Fibroblast of peridontal ligament (primary cell): ENCODE measurements at regions not wholly inside any gene's neighbourhood (a gene's known extent, or its start where the extent isn't known, plus 50 kb on each side); places are given as distances from the start of the nearest gene placed in this dataset.
"Not testable (repeated sequence)": the region's sequence is repeated elsewhere in the genome, so short reads cannot be mapped to it uniquely, and the experiment has no call there.

Source experiments
- DNase-seq: peaks from one replicate; pipeline ENCODE4 v3.0.0-alpha.2; 2010; ENCODE audit errors: extremely low read depth

DNA sequence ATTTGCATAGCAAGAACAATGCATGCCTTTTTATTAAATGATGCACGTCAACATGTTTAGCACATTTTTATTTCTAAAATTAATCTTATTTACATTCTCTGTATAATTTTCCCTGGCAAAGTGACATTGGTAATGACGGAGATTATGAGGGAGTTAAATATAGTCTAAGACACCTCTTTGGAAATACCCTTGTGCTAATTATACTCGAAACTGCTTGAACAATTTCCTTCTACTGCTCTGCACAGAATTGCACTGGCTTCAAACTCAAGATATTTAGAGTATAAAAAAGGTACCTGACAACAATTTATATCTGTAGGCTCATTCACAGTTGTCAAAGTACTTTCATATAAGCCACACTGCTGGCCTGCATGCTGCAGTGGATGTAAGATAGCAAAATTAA is 602.7 kb downstream of the NXPH1 start:
- DNase-seq = no peak

DNA sequence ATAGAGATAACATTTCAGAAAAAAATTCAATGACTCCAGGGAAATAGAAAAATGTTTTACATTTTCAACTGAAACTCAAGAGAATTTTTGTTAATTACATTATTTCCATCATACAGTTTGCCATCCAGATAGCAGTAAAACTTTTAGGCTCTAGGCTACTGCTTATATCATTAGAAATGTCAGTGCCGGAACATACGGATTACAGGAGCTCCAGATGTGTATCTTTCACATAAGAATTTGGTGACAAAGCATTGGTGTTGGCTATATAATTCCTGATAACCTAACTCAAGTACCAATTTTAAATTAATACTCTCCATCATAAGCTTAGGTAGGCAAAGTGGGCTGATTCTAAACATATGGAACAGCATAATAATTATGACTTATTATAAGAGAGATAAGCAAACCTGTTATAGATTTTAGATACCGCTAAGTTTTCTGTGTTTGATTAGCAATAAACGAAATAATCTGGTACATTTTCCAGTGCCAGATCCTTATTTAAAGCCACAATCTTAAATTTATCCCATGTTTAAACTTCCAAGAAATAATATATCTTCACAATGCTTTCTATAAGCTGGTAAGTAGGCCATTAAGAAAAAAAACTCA is 637.9 kb downstream of the NXPH1 start:
- no peak for DNase-seq

DNA sequence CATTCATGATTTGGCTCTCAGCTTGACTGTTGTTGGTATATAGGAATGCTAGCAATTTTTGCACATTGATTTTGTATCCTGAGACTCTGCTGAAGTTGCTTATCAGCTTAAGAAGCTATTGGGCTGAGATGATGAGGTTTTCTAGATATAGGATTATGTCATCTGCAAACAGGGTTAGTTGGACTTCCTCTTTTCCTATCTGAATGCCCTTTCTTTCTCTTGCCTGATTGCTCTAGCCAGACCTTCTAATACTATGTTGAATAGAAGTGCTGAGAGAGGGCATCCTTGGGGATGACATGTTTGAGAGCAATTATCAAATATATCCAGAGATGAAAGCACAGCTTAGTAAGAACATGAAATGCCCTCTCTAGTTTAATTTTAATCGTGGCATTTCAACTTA is 642.4 kb downstream of the NXPH1 start:
- not testable (repeated sequence) for DNase-seq

DNA sequence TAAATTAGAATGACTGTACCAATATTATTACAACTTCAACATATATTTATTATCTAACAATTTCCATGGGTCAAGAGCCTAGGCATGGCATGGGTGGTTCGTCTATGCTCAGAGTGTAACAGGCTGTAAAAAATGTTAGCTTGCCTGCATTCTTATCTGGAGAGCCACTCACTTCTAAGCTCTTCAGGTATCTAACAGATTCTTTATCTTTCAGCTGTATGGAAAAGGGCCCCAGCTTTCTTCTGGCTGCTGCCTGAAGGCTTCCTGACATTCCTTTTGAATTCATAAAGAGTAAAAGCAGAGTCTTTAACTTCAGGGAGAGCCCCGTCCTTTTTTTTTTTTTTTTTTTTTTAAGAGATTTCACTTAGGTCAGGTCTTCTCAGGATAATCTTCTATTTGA is 648.8 kb downstream of the NXPH1 start:
- DNase-seq = no peak

DNA sequence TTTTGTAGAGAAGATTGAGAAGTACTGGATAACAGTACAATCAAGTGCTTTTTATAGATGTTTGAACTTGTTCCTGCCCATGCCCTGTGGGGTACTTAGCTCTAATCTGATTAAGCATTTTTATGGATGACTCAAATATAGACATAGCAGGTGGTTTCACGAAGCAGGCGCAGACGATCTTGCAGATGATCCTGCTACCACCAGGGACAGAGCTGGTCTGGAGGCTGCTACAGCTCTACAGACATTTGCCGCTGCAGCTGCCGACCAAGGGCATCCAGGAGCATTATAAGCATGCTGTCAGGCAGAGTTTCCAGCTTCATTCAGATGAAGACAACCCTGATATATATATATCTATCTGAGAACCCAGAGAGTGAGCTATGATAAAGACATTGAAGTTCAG is 650.4 kb downstream of the NXPH1 start:
- DNase-seq = no peak

DNA sequence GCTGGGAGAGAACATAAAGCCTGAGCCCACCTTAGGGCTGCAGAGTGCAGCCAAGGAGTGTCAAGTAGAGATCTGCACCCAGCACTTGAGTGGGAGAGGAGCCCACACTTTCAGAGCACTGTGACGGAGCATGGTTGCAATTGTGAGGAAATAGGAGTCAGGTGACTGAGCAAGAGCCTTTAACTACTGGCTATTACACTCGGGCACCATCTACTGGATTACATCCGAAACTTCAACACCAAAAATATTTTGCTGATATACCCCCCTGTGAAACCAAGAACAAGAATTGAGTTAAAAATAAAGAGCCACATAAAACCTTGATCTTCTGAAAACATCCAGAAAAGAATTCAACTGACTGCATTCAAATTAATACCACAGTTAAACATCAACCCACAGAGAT is 657.9 kb downstream of the NXPH1 start:
- DNase-seq = no peak

DNA sequence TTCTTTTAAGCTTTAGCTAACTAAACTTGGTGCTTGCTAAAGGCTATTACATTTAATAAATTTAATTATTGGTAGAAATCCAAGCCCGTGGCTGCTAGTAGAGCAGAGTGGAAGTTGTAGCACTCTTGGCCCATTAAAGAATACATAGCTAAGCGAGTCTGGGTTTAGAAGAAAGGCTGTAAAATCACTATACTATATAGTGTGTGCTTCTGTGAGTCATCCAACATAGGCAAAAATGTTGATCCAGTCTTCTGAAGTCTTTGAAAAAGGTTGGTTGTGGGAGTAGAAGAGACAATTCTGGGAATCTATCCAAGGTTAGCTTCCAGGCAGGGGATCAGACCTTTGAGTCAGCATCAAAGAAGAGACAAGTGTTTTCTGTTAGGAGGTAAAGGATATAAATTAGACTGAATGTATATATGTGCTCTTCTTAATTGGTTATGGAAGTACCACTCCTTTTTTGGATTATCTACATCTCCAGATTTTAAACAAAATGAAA is 664.2 kb downstream of the NXPH1 start:
- no peak for DNase-seq

DNA sequence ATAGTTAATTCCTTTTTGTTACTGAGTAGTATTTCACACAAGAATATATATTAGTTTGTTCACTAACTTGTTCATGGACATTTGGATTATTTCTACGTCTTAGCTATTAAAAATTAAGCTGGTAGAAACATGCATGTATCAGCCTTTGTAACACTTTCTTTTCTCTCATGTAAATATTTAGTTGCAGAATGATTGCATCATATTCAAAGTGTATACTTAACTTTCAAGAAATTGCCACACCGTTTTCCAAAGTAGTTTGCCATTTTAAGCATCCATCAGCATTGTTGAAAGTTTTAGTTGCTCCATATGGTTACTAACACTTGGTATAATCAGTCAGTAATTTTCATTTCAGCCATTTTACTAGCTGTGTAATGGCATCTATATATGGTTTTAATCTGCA is 666.9 kb downstream of the NXPH1 start:
- no peak for DNase-seq

DNA sequence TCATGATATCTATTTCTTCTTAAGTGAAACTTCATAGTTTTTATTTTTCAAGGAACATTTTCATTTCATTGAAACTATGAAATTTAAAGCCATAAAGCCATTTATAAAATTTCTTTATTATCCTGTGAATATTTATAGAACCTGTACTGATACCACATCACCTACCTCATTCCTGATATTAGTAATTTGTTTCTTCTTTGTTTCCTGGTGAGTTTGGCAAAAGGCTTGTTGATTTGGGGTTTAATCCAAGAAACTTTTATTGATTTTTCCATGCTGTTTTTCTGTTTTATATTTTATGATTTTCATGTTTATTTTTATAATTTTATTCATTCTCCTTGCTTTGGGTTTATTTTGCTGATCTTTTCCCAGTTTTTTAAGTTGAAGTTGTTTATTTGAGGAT is 669.4 kb downstream of the NXPH1 start:
- no peak for DNase-seq

DNA sequence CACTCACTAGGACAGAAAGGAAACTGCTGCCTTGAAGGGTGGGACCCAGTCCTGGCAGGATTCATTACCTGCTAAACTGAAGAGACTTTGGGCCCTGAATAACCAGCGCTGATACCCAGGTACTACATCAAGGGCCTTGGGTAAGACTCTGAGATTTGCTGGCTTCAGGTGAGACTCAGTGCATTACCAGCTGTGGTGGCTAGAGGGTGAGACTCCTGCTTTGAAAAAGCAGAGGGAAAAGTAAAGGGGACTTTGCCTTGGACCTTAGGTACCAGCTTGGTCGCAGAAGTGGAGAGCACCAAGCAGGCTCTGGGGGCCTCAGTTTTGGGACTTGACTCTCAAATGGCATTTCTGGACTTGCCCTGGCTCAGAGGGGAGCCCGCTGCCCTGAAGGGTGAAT is 673.3 kb downstream of the NXPH1 start:
- no peak for DNase-seq

DNA sequence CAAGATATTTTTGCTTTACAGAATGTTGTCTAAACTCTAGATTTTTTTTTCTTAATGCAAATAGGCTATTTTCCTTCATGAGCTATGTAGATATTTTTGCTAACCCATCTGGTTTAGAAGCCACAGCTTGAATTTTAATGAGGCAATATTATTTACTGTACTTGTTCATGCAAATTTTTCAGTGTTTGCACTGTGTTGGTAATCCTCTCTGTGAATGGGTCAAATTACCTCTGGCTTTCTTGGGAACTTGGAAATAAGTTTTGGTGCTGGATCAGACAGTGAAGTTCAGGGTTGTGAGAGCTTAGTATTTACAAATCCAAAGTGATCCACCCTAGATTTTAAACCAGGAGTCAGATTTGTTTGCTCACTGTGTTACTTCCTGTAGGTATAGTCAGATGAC is 686.9 kb downstream of the NXPH1 start:
- DNase-seq = no peak

DNA sequence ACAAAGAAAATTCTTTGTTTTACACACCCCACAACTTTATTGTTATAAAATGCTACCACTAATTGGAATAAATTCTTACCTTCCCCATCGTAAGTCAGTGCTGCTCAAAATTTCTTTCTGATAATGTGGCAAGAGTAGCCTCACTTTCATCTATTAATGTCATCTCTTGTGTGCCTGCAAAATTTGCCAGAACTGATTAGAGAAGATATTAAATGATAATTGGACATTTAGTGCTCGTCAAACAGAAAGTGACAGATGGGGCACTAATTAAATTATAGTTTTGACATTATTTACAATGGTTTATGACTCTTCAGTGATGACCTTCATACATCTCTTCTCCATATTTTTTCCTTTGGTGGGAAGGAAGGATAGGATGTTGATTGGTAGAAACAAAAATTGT is 690.9 kb downstream of the NXPH1 start:
- DNase-seq = no peak

DNA sequence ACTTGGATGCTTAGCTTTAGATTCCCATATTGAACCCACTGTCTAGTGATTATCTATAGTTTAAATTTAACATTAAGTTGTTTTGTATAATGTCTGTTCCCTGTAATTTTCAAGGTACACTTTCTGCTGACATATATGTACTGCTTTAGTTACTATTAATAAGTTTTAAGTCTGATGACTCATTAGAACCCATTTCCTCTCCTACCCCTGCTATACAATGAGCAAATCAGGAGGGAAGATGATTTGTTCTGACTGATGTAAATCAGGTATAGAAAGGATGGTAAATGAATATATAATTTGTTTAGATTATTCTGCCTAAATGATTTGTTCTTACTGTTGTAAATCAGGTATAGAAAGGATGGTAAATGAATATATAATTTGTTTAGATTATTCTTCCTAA is 691.8 kb downstream of the NXPH1 start:
- no peak for DNase-seq

DNA sequence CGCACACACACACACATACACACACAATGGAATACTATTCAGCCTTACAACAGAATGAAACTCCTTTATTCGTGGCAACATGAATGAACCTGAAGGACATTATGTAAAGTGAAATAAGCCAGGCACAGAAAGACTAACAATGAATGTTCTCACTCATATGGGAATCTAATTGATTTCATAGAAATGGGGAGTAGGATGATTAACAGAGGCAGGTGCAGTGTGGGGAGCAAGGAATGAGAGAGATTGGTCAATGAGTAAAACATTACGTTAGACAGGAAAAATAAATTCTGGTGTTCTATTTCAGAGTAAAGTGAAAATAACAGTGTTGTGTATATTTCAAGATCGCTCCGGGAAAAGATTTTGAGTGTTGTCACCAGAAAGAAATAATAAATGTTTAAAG is 694.5 kb downstream of the NXPH1 start:
- no peak for DNase-seq

DNA sequence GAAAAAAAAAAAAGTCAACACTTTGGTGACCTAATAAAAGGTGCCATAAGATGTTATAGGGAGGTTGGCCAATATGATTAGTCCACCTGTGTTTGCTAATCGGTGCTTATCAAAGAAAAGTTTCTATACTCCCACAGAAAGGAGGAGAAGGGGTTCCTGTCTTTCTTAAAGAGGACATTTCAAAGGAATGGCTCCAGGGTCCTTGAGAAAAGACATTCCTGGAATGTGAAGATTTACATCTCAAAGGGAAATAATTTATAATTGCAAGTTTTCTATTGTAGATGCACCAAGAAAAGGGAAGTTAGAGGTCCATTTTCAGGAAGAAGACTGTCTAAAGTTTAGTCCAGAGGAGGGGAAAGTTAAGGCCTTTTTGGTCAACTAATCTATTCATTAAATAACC is 715.3 kb downstream of the NXPH1 start:
- no peak for DNase-seq

DNA sequence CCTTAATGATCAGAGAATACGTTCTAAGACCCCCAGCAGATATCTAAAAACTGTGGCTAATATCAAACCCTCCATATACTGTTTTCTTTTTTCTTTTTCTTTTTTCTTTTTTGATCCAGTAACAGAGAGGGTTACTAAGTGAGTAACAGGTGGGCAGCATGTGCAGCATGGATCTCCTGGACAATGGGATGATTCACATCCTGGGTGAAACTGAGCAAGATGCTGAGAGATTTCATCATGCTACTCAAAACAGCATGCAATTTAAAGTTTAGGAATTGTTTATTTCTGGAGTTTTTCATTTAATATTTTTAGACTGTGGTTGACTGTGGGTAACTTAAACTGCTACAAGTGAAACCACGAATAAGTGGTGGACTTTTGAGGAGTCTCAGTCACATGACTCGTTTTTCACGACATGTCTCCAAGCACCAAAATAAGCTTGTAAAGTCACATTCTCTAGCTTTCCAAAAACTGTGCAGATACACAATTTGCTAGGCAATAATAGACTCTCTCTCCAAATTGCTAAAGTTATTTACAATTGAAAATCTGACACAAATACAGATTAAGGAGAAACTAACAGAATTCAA is 716.2 kb downstream of the NXPH1 start:
- no peak for DNase-seq

DNA sequence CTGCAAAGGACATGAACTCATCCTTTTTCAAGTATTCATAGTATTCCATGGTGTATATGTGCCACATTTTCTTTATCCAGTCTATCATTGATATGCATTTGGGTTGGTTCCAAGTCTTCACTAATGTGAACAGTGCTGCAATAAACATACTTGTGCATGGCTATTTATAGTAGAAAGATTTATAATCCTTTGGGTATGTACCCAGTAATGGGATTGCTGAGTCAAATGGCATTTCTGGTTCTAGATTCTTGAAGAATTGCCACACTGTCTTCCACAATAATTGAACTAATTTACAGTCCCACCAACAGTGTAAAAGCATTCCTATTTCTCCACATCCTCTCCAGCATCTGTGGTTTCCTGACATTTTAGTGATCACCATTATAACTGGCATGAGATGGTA is 730.3 kb downstream of the NXPH1 start:
- DNase-seq = not testable (repeated sequence)

DNA sequence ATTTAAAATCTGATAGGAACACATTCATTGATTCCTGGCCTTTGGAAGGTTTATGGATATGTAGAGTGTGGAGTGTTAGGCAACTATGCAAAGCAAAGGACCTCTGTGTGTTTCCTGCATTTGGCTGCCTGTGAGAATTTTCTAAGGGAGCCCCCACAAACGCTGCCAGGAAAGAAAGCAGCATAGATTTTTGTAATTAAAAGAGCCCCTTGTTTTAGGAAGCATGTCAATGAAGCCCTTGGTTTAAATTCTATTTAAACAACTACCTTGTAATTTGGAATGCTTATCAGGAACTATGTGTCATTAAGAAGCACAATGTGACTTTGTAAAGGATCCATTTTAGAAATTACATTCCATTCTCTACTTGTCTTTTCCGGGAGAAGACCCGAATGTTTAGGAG is 742.5 kb downstream of the NXPH1 start:
- no peak for DNase-seq

DNA sequence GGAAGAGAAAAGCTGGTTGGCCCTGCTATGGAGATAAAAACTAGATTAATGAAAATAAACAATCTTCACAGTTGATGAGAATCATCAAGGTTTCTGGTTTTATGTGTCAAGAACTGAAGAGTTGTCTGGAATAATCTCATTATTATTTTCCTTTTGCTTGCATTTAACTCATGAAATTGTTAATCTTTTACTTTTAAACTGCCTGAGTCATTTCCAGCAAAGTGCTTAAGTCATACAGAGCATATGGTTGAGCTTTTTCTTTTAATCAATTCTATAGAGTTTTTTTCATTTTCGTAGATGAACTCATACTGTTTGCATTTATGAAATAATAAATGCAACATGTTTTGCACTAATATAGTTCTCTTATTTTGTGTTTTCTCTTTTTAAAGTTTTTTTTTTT is 747.9 kb downstream of the NXPH1 start:
- DNase-seq = no peak

DNA sequence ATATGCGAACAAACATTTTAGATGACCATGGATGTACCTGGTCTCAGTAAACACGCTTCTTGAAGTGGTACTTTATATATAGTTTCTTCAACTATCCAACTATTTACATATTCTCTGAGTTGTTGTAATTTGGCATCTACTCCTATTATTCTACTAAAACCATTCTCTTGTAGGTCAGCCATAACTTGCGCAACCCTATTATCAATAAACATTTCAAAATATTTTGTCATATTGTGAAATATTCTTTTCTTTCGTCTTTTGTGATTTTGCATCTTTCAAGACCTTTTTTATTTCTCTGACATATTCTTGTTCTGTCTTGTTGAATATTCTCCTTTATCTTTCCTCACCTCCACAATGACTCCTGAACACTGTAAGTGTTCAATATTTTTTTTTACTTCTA is 753.3 kb downstream of the NXPH1 start:
- no peak for DNase-seq

DNA sequence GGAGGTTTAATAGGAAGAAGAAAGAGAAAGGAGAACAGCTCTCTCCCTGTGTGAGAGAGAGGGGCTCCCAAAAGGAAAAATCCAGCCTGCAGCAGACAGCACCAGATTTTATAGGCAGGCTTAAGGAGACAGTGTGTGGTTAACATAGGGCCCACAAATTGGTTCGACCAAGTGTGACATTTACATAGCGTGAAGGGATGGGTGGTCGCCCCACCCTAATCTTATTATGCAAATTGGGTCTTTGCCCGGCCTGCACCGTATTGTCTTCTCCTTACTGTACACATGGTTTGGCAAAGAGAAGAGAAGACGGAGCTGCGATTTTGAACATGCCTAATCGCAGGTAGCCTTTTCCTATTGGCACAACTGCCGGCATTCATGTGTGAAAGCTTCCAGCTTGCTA is 756.3 kb downstream of the NXPH1 start:
- DNase-seq = no peak

DNA sequence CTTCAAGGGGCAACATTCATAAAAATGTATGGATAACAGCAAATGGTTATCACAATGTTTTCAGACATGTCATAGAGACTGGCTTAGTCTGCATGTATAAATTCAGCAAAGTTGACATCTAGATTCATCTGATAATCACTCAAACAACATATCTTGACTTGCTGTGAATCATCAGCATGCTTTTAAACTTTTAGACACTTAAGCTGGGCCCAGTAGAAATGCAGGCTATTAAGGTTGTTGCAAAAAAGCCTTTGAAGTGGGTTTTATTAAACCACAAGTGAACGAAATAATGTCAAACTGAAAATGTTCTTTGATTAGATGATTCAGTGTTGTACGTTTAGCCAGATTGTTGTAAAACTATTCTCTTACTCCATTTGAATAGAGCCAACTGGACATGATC is 759.6 kb downstream of the NXPH1 start:
- no peak for DNase-seq

DNA sequence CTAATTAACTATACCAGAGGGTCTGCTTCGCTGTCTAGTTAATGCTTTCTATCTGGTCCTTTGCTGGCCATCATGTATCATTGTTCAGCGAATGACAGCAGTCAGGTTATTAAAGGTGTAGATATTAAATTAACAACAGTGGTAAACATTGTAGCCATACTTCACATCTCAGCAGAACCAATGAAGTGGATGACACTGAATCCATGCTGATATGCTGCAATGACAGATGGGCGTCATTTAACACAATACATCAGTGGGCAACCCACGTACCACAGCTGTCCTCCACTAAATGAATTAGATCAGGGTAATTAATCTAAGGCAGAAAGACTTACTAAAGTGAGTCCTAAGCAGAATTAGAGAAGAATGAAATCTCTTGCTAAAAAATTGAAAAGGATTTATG is 767.2 kb downstream of the NXPH1 start:
- DNase-seq = no peak

DNA sequence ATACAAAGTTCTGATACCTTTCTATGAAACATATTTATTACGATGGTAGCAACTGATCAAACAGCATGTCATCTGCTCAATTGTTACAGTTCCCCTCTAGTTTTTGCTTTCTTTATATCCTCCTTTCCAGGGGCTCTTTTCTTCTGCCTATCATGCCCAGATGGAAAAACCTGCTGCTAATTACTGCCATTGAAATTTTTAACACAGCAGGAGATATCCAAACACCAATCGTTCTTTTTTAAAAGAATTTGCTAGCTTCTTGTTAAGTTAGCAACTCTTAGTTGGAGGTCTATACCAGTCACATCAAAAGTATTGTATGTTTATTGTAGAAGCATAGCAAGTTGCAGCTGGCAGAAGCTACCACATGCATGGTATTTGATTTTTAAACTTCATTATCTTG is 768.5 kb downstream of the NXPH1 start:
- DNase-seq = no peak
